Frontal cortex (tissue), 3 donors: ENCODE measurements at regions not wholly inside any gene's neighbourhood (a gene's known extent, or its start where the extent isn't known, plus 50 kb on each side); places are given as distances from the start of the nearest gene placed in this dataset.
"Not testable (repeated sequence)": the region's sequence is repeated elsewhere in the genome, so short reads cannot be mapped to it uniquely, and the experiment has no call there.

Experiments
- DNase-seq, 2 donors: peaks; one replicate each; pipeline ENCODE4 v3.0.0; 2012; ENCODE audit warnings: low spot score in 2 of 2
- FAIRE-seq: peaks from 2 replicates; lab custom pipeline; 2012; peaks lifted over from hg19 to GRCh38; lab: Jason Lieb, UNC
- donor health status: control.
- donor health status: control.
- donor health status: control.

DNA sequence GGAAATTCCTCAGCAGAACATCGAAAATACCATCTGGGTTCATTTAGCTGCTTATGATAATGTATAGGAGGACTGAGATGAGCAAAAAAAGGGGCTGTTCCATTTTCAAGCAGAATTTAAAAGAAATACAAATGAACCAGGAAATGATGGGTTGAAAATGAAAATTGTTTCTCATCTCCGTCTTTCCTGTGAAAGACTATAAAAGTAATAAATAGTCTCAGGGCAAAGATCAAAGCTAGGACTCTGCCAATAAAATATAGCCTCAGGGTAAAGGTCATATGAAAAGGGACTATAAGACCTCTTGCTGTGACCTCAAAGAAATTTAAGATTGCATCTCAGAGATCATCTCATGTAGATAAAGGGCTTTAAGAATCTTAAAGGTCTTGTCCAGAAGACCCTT lies 478.0 kb downstream of the BTG1 start:
- DNase-seq (no peak), FAIRE-seq (no peak)

DNA sequence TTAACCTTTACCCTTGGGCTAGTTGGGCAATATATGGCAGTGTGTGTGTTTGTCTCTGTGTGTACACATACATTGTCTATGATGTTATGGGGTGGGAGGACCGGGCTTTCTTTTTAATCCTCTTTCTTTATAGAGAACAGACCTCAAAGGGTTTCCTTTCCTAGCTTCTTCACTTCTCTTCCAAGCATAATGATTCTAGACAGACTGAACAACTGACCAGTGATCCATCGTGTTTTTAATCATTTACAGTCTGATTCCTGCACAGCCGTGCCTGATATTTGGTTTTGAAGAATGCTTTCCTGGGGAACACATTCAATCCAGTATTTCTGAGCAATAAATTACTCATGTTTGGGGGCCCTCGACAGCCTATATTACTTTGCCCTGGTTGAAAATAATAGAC lies 481.1 kb upstream of the DCN start:
- FAIRE-seq (no peak), DNase-seq (no peak)

DNA sequence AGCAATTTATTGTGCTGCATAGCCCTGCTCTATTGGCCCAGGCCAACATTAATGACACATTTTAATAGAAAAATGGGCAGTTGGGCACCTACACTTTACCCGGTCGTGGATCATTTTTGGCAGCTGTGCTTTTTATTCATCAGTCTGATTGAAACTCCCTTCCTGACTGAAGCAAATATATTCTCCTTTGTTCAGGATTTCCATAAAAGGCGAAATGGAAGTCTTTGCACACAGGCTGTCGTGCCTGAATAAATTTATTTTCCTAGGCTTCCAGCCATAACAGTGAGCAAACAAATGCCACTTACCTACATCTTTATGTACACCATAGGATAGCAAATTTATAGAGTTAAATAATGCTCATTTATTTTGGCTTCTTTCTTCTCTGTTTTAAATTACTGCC lies 480.7 kb upstream of the DCN start:
- FAIRE-seq = no peak

DNA sequence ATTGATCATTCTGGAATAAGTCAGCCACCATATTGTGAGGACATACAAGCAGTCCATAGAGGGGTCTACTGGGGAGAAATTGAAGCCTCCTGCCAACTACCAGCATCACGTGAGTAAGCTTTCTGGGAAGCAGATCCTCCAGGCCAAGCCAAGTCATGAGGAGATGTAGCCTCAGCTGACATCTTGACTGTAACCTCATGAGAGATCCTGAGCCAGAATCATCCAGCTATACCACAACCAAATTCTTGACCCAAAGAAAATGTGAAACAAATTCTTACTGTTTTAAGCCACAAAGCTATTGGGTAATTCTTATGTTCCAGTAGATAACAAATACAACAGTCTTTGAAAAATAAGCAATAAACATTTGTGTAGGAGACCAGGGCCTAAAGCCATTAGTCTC lies 479.4 kb upstream of the DCN start:
- FAIRE-seq = no peak

More for the DNA sequence above, 480.7 kb upstream of the DCN start:
- no peak for DNase-seq

DNA sequence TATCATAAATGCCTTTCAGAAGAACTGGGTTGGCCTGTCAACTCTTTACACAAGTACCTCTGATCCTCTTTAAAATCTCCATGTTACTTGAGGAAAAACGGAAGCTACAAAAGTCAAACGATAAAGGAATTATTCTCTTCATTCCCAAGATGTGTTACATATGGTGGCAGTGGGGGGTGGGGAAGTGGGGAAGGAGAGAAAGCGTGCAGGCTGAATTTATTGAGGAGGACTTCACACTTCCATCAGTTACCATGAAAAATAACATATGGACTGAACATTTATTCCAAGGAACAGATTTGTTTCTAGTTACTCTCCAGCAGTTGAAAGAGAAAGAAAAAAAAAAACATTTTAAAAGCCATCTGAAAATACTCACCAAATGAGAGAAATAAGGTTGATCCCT lies 474.4 kb upstream of the DCN start:
- DNase-seq (no peak), FAIRE-seq (no peak)

More for the DNA sequence above, 479.4 kb upstream of the DCN start:
- no peak for DNase-seq

DNA sequence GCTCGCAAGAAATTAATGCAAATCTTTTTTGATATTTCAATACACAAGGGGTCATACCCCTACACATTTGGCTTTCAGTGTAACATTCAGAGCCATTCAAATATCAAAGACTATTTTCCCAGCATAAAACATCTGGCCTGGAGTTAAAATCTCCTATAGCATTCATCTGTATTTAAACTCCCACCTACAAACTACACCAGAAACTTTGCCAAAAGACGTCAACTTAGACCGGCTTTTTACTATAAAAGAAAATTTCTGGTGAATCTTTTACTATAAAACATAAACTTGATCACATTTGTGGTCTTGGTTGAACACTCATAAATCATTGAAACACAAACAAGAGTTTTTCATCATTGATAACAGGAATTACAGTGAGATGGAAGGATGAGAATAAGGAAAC lies 473.3 kb upstream of the DCN start:
- FAIRE-seq (no peak), DNase-seq (no peak)

DNA sequence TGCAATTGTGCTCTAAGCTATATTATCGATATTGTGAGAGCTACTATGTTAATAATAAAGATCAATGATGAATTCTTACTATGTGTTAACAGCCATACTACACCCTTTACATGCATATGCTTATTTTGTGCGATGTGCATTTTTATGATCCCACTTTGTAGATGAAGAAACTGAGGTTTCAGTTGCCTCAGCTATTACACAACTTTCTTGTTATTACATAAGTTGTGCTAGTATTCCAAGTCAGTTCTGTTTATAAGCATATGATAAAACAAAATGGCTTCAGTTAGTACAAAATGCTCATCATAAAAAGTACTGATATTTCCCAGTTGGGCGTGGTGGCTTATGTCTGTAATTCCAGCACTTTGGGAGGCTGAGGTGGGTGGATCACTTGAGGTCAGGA lies 471.5 kb upstream of the DCN start:
- no peak for DNase-seq
- FAIRE-seq = no peak

DNA sequence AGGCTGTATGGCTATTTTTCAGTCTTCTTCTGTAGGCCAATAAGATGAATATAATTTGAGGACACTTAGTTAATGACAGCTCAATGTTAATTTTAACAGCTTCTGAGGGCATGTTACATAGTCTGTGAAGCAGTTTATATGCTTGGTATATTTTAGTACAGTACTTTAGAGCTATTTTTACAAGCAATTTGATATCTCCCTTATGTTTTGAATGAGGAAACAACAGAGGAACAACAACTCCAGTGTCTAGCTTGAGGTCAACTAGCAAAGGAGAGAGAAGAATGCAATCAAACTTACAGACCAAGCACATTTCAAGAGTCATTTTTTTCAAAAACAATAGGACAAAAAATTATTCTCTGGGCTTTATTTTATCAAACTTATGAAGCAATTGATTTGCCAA lies 469.1 kb upstream of the DCN start:
- FAIRE-seq (no peak), DNase-seq (no peak)

DNA sequence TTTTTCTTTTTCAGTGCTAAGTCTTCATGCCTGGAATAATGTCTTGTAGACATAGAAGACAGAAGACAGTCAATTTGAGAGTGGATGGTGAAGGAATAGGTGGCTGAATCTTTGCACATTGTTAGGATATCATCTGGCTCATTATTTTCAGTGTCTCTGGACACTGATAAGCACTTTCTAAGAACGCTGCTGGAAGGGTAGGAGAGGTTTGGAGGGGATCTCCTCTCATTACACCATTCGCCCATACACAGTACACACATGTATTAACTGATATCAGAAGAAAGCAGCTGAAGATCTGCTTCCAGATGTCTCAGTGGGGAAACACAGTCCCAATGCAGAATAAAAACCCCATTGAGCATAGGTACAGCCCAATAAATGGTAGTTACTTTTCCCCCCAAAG lies 461.1 kb upstream of the DCN start:
- FAIRE-seq (no peak), DNase-seq (no peak)

DNA sequence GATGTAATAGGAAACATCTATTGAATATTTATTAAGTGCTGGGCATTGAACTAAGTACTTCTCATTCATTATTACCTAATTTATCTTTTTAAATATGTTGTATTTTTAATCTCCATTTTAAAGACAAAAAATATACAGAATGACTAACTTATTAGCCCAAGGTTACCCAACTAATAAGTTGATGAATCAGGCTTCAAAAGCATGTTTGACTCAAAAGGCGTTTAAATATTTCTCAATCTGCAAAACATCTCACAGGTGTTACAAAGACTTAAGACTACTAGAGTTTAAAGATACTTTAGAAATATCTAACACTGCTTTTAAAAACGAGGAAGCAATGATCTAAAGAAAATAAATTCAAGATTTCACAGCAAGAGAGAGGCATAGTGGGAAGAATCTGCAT lies 457.4 kb upstream of the DCN start:
- FAIRE-seq (no peak), DNase-seq (no peak)

DNA sequence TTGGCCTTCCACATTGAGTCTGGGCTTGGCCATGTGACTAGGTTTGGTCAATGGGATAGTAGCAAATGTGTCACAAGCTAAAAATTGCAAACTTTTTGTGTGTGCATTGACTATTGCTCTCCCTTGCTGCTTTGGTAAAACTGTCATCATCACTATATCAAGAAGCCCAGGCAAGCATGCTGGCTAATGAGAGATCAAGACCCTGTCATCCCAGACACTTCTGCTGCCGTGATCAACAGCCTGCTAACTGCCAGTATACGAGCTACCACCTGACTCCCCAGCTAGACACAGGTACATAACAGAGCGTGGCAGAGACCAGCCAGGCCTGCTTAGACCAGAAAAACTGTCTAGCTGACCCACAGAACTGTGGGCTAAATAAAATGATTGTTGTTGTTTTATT lies 456.7 kb upstream of the DCN start:
- no peak for FAIRE-seq
- no peak for DNase-seq

DNA sequence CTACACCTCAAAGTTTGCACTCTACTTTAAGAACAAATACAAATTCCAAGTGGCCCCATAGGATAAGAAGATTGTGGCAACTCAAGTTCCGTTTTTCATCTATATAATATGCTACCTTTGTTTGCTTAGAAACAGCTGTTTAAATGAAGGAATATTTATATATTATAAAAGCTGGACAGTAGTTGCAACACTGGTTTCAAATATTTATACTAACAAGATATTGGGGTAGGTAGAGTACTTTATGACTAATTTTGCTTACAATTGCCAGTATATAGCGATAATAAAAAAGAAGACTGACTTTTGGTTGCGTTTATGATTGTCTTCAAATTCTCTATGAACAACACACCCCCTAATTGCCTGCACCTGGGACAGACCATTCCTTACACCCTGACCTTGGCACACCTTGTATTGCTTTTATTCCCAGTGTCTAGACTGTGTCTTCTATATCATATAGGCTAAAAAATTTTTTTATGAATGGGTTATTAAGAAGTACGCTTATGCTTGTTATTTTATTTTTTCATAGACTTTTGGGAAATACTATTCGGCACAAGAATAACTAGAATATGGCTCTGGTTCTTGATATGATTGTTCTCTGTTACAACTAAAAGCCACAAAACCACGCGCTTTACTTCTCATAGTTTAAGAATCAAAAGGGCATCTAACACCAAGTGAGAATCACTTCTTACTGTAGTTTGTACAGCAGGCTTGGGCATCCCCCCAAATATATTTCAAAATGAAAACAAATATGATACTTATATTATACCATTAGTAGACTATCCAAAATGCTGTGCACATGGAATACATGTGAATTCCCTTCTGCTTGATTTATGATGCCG lies 455.4 kb upstream of the DCN start:
- DNase-seq (no peak), FAIRE-seq (no peak)

DNA sequence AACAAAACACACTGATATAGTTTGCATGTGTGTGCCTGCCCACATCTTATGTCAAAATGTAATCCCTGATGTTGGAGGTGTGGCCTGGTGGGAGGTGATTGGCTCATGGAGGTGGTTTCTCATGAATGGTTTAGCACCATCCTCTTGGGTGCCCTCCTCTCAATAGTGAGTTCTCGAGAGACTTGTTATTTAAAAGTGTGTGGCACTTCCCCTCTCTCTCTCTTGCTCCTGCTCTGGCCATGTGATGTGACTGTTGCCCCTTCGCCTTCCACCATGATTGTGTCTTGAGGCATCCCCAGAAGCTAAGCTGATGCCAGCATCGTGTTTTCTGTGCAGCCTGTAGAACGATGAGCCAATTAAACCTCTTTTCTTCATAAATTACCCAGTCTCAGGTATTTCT lies 454.1 kb upstream of the DCN start:
- FAIRE-seq (no peak), DNase-seq (no peak)

DNA sequence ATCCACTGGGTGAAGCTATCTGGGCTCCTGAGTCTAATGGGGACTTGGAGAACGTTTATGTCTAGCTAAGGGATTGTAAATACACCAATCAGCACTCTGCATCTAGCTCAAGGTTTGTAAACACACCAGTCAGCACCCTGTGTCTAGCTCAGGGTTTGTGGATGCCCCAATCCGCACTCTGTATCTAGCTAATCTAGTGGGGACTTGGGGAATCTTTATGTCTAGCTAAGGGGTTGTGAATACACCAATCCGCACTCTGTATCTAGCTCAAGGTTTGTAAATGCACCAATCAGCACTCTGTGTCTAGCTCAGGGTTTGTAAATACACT lies 451.7 kb upstream of the DCN start:
- DNase-seq, FAIRE-seq: not testable (repeated sequence)

DNA sequence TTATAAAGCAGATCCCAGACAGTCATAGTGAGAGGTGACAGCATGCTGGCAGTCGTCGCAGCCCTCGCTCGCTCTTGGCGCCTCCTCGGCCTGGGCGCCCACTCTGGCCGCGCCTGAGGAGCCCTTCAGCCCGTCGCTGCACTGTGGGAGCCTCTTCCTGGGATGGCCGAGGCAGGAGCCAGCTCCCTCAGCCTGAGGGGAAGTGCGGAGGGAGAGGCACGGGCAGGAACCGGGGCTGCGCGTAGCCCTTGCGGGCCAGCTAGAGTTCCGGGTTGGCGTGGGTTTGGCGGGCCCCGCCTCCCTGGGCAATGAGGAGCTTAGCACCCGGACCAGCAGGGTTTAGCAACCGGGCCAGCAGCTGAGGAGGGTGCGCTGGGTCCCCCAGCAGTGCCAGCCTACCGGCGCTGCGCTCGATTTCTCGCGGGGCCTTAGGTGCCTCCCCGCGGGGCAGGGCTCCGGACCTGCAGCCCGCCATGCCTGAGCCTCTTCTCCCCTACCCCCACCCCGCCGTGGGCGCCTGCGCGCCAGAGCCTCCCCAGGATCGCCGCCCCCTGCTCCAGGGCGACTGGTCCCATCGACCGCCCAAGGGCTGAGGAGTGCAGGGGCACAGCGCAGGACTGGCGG lies 451.2 kb upstream of the DCN start:
- DNase-seq = no peak
- no peak for FAIRE-seq

DNA sequence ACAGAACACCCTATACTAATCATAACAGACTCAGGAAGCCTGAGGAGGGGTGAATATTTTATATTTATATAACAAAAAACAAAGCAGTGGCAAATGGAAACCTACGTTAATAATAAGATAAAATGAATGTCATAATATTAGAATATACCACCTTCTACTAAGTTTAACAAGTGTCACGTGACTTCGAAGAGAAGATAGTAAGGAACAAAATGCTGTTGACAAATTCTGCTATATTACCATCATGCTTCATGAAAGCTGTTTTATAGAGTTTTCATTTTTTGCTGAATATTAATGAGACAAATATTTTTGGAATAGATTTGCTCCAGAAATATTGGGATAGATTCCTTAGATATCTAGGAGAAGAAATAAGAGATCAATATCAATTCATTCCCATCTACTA lies 450.6 kb upstream of the DCN start:
- DNase-seq (no peak), FAIRE-seq (no peak)

DNA sequence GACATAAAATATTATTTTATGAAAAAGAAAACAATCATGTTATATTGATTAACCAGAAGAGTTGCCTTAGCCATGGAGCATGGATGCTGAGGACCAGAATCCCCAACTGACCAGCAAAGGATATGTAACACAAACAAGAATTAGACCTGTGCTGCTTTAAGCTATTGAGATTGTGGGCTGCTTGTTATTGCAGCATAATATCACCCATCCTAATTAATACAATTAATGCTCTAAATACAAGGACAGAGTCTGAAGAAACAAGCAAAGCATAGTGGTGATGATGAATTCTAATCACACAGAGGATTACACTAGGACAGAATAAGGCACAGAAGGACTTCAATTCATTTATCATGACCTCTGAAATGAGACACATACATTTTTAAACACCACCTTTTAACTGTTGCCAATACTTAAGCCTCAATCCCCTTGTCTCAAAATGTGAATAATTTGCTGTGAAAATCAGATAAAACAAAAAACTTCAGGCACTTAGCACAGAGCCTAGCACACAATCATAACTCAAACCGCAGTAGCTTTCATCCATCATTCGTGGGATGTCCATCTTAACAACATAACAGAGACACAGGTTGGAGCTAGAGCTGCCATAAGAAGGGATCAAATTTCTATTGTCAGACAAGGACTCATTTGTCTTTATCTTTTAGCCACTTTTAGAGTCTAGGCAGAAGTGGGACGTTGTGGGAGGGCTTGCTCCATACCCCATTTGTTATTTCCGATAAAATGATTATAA lies 449.6 kb upstream of the DCN start:
- DNase-seq = no peak
- no peak for FAIRE-seq

DNA sequence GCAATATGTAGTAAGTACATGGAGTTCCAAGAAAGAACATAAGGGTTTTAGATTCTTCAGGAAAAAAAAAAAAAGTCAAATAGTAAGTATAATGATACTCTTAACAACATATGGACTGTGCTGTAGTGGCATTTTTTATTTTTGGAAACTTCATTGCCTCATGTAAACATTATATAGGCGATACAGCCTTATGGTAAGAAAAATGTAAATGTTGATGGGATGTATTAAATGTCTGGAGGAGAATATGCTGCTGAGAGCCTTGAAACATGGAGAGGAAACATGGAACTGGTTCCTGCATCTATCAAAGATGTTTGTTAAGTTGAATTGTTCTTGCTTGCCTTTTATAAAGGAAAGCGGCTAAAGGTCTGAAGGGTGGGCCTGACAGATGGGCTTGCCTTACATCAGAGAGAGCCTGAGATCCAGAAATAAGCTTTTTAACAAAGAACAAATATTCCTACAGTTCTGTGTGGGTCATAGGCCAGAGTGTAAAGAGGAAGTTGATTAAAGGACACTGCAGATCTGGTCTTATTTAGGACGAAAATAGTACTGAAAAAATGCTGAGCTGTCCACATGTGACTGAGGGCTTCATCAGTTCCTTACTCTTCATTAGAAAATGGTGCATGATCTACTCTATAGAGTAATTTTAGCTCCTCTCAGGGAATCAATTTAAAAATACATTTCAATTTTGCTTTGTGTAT lies 448.1 kb upstream of the DCN start:
- FAIRE-seq (no peak), DNase-seq (no peak)

DNA sequence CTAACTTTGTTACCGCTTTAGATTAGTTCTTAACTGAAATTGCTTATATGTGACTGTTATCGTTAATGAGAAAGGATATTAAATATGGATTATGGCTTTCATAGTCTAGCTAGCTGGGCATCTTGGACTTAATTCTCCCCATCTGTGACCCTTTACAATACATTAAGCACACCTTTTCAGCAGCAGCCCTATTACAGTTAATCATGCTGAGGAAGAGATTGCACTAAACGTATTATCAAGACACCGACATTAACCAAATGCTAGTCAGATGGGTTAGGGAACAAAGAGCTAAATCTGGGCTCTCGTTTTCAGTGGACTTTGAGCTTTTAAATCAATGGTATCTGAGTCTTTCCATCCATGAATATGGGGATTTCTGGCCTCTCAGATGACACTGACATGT lies 447.5 kb upstream of the DCN start:
- no peak for FAIRE-seq
- DNase-seq = no peak

DNA sequence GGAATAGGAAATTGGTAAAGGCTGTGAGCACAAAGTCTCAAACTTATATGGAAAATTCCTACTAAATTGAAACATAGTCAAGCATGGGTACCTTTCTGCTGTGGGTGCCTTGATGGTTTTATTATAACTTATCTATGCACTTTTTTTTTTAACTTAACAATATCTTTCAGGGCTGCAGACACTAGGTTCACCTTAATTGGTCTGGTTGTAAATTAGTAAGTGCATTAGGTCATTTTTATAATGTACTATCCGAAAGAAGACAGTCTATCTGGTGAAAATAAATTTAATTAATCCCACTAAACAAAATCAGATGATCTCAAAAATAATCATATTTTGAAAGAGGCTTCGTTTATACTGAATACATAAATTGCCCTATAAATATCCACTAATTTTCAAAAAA lies 446.8 kb upstream of the DCN start:
- DNase-seq = no peak
- no peak for FAIRE-seq

DNA sequence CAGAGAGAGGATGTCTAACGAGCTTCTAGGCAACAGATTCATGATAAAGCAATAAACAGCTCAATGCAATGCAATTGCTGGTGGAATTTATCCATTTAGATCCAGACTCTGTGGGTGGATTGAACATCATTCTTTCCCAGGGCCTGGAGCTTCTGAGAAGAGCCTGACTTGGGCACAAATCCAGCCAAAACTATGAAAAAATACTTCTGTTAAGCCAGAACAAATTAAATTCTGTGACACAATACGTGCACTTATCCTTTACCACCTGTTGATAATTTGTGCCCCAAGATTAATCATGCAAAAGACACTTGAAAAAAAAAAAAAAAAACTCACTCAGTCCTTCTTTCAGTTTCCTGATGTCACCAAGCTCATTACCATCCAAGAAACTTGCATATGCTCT lies 446.0 kb upstream of the DCN start:
- FAIRE-seq = no peak
- no peak for DNase-seq
